Psoas muscle (tissue), 7 donors: ENCODE measurements at regions not wholly inside any gene's neighbourhood (a gene's known extent, or its start where the extent isn't known, plus 50 kb on each side); places are given as distances from the start of the nearest gene placed in this dataset.
A peak's percentile ranks its signal among the peaks of the same experiment; 100 is the strongest.

Source experiments
- ATAC-seq, 4 donors: fragments of 200-7000 bp; cut with Tn5 transposase; one replicate each; pipeline ENCODE4 v1.9.1; 2020; ENCODE audit warnings: moderate library complexity in 3 of 4, mild to moderate bottlenecking in 2 of 4
- DNase-seq, 2 donors: peaks; one replicate each; pipeline ENCODE4 v3.0.0-alpha.2; 2020
- H3K27ac ChIP-seq: fragments of 200-600 bp; one replicate; pipeline ENCODE4 v1.8.0; 2022
- H3K27me3 ChIP-seq, 3 donors: fragments of 200-600 bp in 1 of 3; one replicate each; pipeline versions ENCODE4 v1.6.1 to v1.8.0; 2013 to 2022; ENCODE audit warnings: low read length in 2 of 3, mild to moderate bottlenecking in 2 of 3, moderate library complexity in 1 of 3; ENCODE audit not compliant: insufficient read depth in 3 of 3
- H3K36me3 ChIP-seq, 2 donors: fragments of 200-600 bp in 1 of 2; one replicate each; pipeline versions ENCODE4 v1.6.1 to v1.8.0; 2013 to 2022; ENCODE audit warnings: low read depth in 1 of 2, mild to moderate bottlenecking in 1 of 2, moderate library complexity in 1 of 2; ENCODE audit not compliant: insufficient read depth in 1 of 2
- H3K4me1 ChIP-seq: fragments of 200-600 bp; one replicate; pipeline ENCODE4 v1.8.0; 2022
- H3K4me3 ChIP-seq: fragments of 200-600 bp; one replicate; pipeline ENCODE4 v1.8.0; 2022; ENCODE audit warnings: mild to moderate bottlenecking
- H3K9me3 ChIP-seq: fragments of 200-600 bp; one replicate; pipeline ENCODE4 v1.8.0; 2022
- WGBS, 3 donors: extraction: QIAGEN DNeasy Blood & Tissue Kit; methylation state at CpG; one replicate each; pipeline versions ENCODE4 v1.1.6 to v1.1.7; 2013; 5-methylcytosine and 5-hydroxymethylcytosine counted together
- intact Hi-C, 2 donors: fragments of 100-400 bp; cut with DNase I; formaldehyde crosslinking; loops; one replicate each; pipeline versions ENCODE4 v1.11.0 to v1.14.2; 2022
- TF ChIP-seq, protein P1 (sequence below): fragments of 200-600 bp; IDR thresholded peaks from one replicate; pipeline ENCODE4 v1.8.0; 2022; ENCODE audit warnings: antibody characterized with exemption
- donor health status: healthy with polysubstance abuse.
- donor health status: DM: no; HTN: no; CAD: no; lungs with moderate emphysema.
- donor health status: Bipolar disorder and iron deficiency.
- donor health status: healthy.
- donor health status: DM: yes; HTN: yes; CAD: no.
- donor health status: DM: no; HTN: no; CAD: no.
- donor health status: DM: yes; HTN: yes; CAD: no.

DNA sequence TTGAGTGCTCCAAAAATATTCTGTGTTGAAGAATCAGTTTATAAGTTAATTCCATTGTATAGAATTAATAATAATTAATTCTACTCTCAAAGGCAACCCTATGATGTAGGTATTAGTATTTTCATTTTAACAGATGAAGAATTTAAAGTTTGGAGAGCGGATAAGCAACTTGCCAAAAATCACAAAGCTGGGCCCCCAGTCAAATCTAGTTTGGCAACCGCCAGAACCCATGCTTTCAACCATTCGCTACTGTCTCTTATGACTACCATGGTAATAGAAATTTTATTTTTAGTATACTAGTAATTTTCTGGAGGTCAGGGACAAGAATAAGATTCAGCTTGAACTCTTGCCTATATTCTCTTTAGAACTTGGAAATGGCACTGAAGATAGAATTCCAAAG, 229.8 kb downstream of the IBTK start:
- no peaks in the 10 kb centered on the region for H3K27me3 ChIP-seq
- DNase-seq, result no peak
- TF ChIP-seq, protein P1, sequence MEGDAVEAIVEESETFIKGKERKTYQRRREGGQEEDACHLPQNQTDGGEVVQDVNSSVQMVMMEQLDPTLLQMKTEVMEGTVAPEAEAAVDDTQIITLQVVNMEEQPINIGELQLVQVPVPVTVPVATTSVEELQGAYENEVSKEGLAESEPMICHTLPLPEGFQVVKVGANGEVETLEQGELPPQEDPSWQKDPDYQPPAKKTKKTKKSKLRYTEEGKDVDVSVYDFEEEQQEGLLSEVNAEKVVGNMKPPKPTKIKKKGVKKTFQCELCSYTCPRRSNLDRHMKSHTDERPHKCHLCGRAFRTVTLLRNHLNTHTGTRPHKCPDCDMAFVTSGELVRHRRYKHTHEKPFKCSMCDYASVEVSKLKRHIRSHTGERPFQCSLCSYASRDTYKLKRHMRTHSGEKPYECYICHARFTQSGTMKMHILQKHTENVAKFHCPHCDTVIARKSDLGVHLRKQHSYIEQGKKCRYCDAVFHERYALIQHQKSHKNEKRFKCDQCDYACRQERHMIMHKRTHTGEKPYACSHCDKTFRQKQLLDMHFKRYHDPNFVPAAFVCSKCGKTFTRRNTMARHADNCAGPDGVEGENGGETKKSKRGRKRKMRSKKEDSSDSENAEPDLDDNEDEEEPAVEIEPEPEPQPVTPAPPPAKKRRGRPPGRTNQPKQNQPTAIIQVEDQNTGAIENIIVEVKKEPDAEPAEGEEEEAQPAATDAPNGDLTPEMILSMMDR, result no peak
- intact Hi-C loops, result no loop called here
- H3K9me3 ChIP-seq, result no peaks in the 10 kb centered on the region
- no peak overlapping the region for H3K27ac ChIP-seq
- peaks cover 6% of the 10 kb centered on the region for H3K4me1 ChIP-seq
- 34 to 75% (median 40%) methylated on average over 3 of the region's 3 CpGs for WGBS, 3 donors
- no peak overlapping the region for H3K4me3 ChIP-seq
- peak in 1 of 4 donors; percentile 30 for ATAC-seq
- H3K36me3 ChIP-seq, result no peaks in the 10 kb centered on the region

DNA sequence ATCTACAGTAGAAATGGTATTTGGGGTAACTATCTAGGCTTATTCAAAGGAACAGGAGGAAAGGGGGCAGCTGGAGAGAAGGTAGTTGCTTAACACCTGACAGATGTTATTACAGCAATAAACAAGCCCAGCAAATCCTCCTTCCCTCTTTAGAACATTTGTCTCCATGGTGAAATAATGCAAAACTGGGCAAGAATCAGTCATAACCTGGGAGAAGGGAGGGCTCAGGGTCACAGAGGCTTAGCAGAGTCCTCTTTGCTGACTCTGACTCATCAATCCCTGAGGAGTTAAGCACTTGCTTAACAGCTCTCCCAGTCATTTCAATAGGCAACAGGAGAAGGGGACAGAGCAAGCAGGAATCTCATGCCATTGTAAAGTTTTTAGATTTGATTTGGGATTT, 230.3 kb downstream of the IBTK start:
- ATAC-seq, result peak; percentile 49 to 84 (median 81)
- DNase-seq, result peak in 1 of 2 donors; percentile 59
- H3K36me3 ChIP-seq, result no peaks in the 10 kb centered on the region
- H3K9me3 ChIP-seq, result no peaks in the 10 kb centered on the region
- intact Hi-C loops, result no loop called here
- H3K4me1 ChIP-seq, result peaks cover 6% of the 10 kb centered on the region
- no peak overlapping the region for H3K4me3 ChIP-seq
- H3K27me3 ChIP-seq, result no peaks in the 10 kb centered on the region
- H3K27ac ChIP-seq, result peak overlapping the region; percentile 27
- TF ChIP-seq, protein P1, result no peak

DNA sequence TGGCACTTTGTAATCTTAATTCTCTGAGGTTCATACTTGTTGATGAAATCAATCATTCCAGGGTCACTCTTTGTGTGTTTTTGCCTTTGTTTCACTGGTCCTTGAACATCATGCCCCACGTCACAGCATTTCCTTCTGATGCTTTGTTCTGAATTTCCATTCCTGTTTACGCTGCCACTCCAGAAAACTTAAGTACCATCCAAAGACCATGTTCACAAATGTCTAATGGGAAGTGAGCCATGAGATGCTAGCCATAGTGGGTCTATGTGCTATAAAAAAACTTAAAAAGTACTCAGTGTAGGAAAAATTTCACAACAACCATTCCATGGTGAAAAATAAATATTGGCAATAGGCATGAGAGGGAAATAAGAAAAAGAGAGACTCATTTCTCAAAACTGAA, 232.0 kb downstream of the IBTK start:
- intact Hi-C loops, result no loop called here
- peaks cover 6% of the 10 kb centered on the region for H3K4me1 ChIP-seq
- H3K9me3 ChIP-seq, result no peaks in the 10 kb centered on the region
- H3K27me3 ChIP-seq, result no peaks in the 10 kb centered on the region
- WGBS, 3 donors, result 32 to 85% (median 49%) methylated on average over 2 of the region's 2 CpGs
- TF ChIP-seq, protein P1, result no peak
- H3K4me3 ChIP-seq, result no peak overlapping the region
- H3K36me3 ChIP-seq, result no peaks in the 10 kb centered on the region
- no peak overlapping the region for H3K27ac ChIP-seq
- ATAC-seq (no peak), DNase-seq (no peak)

DNA sequence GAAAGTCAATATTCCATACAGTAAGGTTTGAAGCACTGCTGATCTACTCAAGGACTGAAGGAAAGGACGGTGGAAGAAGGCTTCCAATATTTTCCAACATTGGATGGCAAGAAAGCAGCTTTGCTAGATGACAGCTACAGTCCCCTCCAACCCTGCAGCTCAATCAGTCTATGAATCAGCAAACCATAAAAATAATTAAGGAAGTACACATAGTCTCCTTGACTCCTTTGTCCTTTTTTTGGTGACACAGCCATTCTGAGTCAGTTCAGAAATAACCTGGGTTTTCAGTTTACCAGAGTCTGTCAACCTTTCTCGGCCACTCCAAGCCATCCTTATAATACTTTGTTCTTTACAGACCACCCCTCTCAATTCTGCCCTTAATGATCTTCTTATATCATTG, 232.5 kb downstream of the IBTK start:
- intact Hi-C loops, result no loop called here
- peaks cover 6% of the 10 kb centered on the region for H3K4me1 ChIP-seq
- WGBS, 3 donors, result 87 to 91% (median 89%) methylated on average over 2 of the region's 2 CpGs

More for the DNA sequence above, 232.5 kb downstream of the IBTK start:
- Histone ChIP-seq H3K4me3 (no peak overlapping the region), H3K36me3 (no peaks in the 10 kb centered on the region), H3K27ac (peak overlapping the region; percentile 50), H3K27me3 (no peaks in the 10 kb centered on the region), H3K9me3 (no peaks in the 10 kb centered on the region)
- DNase-seq (no peak), ATAC-seq (no peak)
- TF ChIP-seq, protein P1, result no peak
